ENCODE measurements at regions not wholly inside any gene's neighbourhood (a gene's known extent, or its start where the extent isn't known, plus 50 kb on each side); places are given as distances from the start of the nearest gene placed in this dataset.

GRCh38 chr4:10762561-10762960 lies 78.0 kb upstream of the CLNK start:
- no peak for TF ChIP-seq POLR2AphosphoS5 (IDR thresholded peaks at IDR 0.05; ENCODE audit: insufficient read depth in 1 of 2, low read depth in 1 of 2)
- TF ChIP-seq, protein P1, sequence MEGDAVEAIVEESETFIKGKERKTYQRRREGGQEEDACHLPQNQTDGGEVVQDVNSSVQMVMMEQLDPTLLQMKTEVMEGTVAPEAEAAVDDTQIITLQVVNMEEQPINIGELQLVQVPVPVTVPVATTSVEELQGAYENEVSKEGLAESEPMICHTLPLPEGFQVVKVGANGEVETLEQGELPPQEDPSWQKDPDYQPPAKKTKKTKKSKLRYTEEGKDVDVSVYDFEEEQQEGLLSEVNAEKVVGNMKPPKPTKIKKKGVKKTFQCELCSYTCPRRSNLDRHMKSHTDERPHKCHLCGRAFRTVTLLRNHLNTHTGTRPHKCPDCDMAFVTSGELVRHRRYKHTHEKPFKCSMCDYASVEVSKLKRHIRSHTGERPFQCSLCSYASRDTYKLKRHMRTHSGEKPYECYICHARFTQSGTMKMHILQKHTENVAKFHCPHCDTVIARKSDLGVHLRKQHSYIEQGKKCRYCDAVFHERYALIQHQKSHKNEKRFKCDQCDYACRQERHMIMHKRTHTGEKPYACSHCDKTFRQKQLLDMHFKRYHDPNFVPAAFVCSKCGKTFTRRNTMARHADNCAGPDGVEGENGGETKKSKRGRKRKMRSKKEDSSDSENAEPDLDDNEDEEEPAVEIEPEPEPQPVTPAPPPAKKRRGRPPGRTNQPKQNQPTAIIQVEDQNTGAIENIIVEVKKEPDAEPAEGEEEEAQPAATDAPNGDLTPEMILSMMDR (IDR thresholded peaks at IDR 0.05), result no peak
- TF ChIP-seq POLR2A (IDR thresholded peaks at IDR 0.05), result no peak
- Histone ChIP-seq H3K4me3 (no peak overlapping the region), H3K27ac (no peak overlapping the region), H3K9me3 (no peaks in the 10 kb centered on the region), H3K4me1 (no peaks in the 10 kb centered on the region), H3K27me3 (no peaks in the 10 kb centered on the region), H3K36me3 (no peaks in the 10 kb centered on the region)
- DNase-seq (ENCODE audit: extremely low spot score in 2 of 2), result no peak
- intact Hi-C loops (cut with DNase I), result no loop called here

GRCh38 chr4:10761903-10762302 lies 77.3 kb upstream of the CLNK start:
- Histone ChIP-seq H3K9me3 (no peaks in the 10 kb centered on the region), H3K27me3 (no peaks in the 10 kb centered on the region), H3K4me1 (no peaks in the 10 kb centered on the region), H3K4me3 (no peak overlapping the region), H3K27ac (no peak overlapping the region), H3K36me3 (no peaks in the 10 kb centered on the region)
- DNase-seq (ENCODE audit: extremely low spot score in 2 of 2), result no peak
- TF ChIP-seq POLR2A (IDR thresholded peaks at IDR 0.05), result no peak
- TF ChIP-seq, protein P1 (IDR thresholded peaks at IDR 0.05), result no peak
- TF ChIP-seq POLR2AphosphoS5 (IDR thresholded peaks at IDR 0.05; ENCODE audit: insufficient read depth in 1 of 2, low read depth in 1 of 2), result no peak
- intact Hi-C loops (cut with DNase I), result no loop called here

DNA sequence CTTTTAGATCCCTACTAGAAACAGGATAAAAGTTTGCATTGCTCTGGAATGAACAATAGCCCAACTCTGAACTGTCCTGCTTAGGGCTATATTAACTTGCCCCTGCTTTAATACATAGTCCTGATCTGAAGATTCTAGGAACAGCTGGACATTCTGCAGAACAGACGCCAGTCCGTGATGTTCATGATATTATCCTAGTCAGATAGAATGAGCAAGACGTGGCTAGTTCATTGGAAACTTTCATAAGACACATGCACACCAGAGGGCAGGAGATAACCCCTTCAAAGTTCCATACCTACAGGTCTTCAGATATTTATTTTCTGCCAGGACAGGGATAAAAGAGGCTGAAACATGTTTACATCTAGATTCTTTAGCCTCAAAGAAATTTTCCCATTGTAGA lies 75.5 kb upstream of the CLNK start:
- intact Hi-C loops (cut with DNase I), result no loop called here
- TF ChIP-seq, protein P1 (IDR thresholded peaks at IDR 0.05), result no peak
- TF ChIP-seq POLR2AphosphoS5 (IDR thresholded peaks at IDR 0.05; ENCODE audit: insufficient read depth in 1 of 2, low read depth in 1 of 2), result no peak
- no peak for TF ChIP-seq POLR2A (IDR thresholded peaks at IDR 0.05)
- Histone ChIP-seq H3K27me3 (no peaks in the 10 kb centered on the region), H3K4me1 (no peaks in the 10 kb centered on the region), H3K9me3 (no peaks in the 10 kb centered on the region), H3K4me3 (no peak overlapping the region), H3K36me3 (no peaks in the 10 kb centered on the region), H3K27ac (no peak overlapping the region)
- DNase-seq (ENCODE audit: extremely low spot score in 2 of 2), result no peak

GRCh38 chr4:10758906-10759305 lies 74.3 kb upstream of the CLNK start:
- Histone ChIP-seq H3K36me3 (no peaks in the 10 kb centered on the region), H3K4me3 (no peak overlapping the region), H3K27ac (no peak overlapping the region), H3K4me1 (no peaks in the 10 kb centered on the region), H3K27me3 (no peaks in the 10 kb centered on the region), H3K9me3 (no peaks in the 10 kb centered on the region)
- intact Hi-C loops (cut with DNase I), result no loop called here
- no peak for DNase-seq (ENCODE audit: extremely low spot score in 2 of 2)
- TF ChIP-seq, protein P1 (IDR thresholded peaks at IDR 0.05), result no peak
- no peak for TF ChIP-seq POLR2AphosphoS5 (IDR thresholded peaks at IDR 0.05; ENCODE audit: insufficient read depth in 1 of 2, low read depth in 1 of 2)
- no peak for TF ChIP-seq POLR2A (IDR thresholded peaks at IDR 0.05)

- Histone ChIP-seq H3K4me1 (no peaks in the 10 kb centered on the region), H3K9me3 (no peaks in the 10 kb centered on the region), H3K27ac (no peak overlapping the region), H3K4me3 (no peak overlapping the region), H3K27me3 (no peaks in the 10 kb centered on the region), H3K36me3 (no peaks in the 10 kb centered on the region)
- TF ChIP-seq, protein P1 (IDR thresholded peaks at IDR 0.05), result no peak
- TF ChIP-seq POLR2A (IDR thresholded peaks at IDR 0.05) (no peak), POLR2AphosphoS5 (IDR thresholded peaks at IDR 0.05; ENCODE audit: insufficient read depth in 1 of 2, low read depth in 1 of 2) (no peak)
- no peak for DNase-seq (ENCODE audit: extremely low spot score in 2 of 2)
- intact Hi-C loops (cut with DNase I), result no loop called here
Observed at GRCh38 chr4:10753856-10754402, 69.4 kb upstream of the CLNK start.
